GM12892 (cell line): ENCODE measurements at regions not wholly inside any gene's neighbourhood (a gene's known extent, or its start where the extent isn't known, plus 50 kb on each side); places are given as distances from the start of the nearest gene placed in this dataset.

Experiments
- POLR2A ChIP-seq: IDR thresholded peaks from 2 replicates; pipeline ENCODE4 v1.6.1; 2011; ENCODE audit warnings: low read depth, low read length, control low read depth
- POLR2AphosphoS5 ChIP-seq: IDR thresholded peaks from 2 replicates; pipeline ENCODE4 v1.6.1; 2011; ENCODE audit warnings: low read depth, low read length, control low read depth
- TAF1 ChIP-seq: IDR thresholded peaks from 2 replicates; pipeline ENCODE4 v1.6.1; 2011; ENCODE audit warnings: low read depth, mild to moderate bottlenecking, control low read depth, low read length, borderline replicate concordance

DNA sequence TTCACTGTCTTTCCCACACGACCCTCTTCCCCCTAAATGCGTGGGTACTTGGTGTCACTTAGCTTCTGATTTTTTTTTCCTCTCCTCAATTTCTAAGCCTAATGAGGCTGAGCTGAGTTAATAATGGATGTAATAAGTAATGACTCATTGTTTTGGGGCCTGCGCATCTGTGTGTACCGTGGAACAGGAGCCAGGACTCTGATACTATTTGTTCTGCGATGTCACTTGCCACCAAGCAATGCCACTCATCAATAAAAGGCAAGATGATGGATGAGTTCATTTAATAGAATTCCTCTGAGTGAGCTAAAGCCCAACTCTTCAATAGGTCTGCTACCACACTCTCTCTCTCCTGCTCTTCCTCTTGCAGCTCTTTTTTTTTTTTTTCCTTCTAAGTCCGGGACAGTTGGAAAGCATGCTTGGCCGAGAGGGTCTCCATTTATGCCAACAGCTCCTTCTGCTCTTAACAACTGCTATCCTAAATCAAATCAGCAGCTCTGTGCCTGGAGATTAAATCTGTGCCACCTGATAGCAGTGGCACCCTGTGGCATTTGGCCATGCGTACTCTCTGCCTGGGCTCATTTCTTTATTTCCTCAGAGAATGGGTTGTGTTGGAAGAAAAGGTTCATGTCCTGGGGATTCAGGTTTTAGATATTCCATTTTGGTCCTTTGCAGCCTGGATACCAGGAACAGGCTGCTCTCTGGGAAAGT, 1284.2 kb upstream of the PIK3C3 start:
- TF ChIP-seq POLR2A (no peak), POLR2AphosphoS5 (no peak), TAF1 (no peak)
